T-helper 2 cell (primary cell): ENCODE measurements at regions not wholly inside any gene's neighbourhood (a gene's known extent, or its start where the extent isn't known, plus 50 kb on each side); places are given as distances from the start of the nearest gene placed in this dataset.
A peak's percentile ranks its signal among the peaks of the same experiment; 100 is the strongest.

Source experiments
- DNase-seq, 5 experiments: peaks; one replicate each; pipeline versions ENCODE4 v3.0.0 to v3.0.0-alpha.2; 2012 to 2022

DNA sequence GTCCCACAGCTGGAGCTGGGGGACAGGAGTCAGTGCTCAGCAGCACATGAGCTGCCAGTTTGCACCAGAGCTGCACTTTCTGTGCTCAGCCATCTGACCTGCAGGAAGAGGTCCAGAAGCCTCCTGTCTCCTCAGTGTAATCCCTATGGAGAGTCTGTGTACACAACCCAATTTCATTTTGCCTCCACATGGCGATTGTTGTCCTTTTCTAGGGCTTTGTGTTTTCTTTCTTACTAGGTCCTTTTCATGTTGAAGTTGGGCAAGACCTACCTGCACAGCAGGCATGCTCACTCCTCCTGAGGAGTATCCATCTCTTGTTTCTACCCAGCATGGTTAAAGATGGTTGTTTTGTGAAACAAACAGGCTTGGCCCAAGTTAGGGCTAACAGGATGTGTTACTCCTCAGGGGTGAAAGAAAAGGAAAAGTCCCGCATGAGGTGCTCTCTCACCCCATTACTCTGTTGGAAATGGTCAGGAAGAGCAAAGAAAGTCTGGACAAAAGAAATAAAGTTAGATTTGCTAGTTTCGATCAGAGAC, 273.0 kb downstream of the TMEM167A start:
- no peak for DNase-seq

DNA sequence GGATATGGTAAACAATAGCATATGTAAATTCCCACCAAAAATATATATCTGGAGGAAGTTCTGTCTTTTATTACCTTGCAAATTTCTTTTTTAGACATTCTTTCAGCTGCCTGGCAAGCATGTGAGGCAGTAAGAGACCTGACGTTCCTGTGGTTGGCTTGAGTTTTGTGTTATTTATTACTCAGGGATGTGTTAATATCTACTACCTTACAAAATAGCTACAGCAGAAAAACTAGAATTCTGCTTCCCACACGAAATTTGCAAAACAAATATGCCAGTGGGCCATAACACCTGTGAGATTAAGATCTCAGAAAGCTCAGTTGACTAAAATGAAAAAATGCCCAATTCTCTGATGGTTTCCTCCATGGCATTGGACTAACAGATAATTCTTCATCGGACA, 274.2 kb downstream of the TMEM167A start:
- no peak for DNase-seq

DNA sequence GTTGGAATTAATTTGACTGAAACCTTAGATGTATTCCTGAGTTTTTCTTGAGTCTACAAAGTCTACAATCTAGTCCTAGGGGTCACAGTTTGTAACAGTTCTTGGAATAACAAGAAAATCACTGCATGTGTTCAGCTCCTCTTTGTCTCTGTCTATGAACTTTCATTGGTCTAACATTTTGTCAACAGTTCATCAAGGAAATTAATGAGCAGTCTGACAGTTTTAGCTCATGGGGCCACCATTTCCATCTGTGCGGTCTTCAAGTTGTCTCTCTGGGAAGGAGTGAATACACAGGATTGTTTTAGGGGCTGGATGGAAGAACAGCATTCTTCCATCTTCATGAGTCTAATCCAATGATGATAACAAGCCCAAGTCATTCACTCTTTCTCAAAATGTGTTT, 276.4 kb downstream of the TMEM167A start:
- no peak for DNase-seq

DNA sequence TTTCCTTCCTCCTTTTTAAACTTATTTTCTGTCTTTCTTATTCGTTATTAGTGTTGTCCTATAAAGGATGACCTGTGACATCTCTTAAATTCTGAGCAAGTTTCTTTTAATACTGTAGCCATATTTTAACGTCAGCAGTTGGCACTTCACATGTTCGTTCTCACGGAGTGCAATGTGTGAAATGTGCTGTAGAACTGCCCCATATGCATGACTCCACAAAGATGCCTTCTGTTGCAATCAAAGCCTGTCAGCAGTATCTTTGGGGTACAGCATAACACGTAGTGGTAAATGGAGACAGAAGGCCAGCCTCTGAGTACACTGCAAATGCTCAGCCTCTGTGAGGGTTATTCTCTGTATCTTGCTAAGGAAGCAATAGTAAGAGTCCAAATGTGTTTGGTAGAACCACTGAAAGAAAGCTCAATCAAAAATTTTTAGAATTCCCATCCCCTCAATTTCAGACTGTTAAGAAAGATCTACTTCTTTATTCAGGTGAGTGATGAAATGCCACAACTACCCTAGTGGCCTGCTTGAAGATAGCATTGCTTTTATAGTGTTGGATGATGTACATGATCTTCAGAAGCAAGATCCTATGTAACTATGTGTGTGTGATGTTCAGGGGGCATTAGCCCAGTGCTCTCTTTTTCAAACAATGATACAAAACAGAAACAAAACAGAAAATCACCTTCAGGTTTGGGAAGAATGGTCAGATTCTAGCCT, 277.7 kb downstream of the TMEM167A start:
- no peak for DNase-seq

DNA sequence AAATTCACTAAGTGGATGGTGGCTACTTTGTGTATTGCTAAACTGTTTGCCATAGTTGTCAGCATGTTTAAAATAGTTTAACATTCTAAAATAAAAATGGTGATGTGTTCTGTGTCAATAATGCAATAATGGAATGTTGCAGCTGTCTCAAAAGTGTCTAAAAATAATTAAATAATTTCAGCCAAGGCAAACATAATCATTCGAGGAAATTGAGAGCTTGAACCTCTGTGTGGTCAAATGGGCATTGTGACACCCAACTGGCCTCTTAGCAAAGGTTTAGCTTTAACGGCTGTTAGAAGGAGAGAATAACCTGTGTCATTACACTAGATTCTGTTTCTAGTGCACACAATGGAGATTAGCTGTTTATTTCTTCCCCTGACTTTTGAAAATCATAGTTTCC, 278.5 kb downstream of the TMEM167A start:
- DNase-seq = no peak

DNA sequence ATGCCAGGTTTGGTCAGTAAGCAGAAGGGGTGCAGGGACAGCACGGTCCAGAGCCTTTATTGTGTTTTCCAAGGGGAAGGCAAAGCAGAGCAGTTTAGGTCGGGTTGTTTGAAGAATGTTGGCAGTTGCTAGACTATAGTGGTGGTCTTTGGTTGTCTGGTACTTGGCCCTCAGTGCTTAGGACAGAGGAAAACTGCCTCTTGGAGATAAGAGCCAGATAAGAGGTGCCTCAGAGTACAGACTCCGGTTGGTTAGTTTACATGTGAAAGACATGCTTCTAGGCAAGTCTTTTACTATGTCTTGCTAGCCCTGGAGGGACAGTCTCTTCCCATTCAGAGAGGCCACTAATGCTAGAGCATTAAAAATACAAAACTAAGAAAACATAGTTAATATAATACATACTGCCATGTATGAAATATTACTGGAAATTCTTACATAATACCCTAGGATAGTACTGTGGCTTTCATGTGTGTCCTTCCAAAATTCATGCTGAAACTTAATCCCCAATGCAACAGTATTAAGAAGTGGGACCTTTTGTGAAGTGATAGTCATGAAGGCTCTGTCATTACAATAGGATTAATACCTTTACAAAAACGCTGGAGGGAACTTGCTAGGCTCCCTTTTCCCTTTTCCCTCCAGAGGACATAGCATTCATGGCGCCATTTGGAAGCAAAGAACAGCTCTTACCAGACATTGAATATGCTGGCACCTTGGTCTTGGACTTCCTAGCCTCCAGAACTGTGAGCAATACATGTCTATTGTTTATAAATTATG, 280.4 kb downstream of the TMEM167A start:
- no peak for DNase-seq

DNA sequence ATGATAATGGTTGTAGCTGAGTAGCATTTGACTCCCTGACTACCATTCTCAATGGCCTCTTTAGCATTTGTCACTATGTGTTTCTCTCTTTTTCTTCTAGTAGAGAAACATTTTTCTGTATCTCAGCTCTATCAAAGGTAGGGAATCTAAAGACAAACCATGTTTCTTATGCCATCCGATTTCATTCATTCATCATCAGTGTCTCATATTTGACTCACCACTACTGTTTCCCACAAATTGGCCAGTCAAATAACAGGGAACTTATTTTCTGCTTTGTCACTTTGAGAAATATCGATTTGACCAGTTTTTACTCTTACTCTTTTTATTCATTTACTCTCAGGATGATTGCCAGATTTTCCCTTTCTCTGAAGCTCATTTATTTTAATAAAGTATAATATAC, 282.3 kb downstream of the TMEM167A start:
- DNase-seq = no peak

DNA sequence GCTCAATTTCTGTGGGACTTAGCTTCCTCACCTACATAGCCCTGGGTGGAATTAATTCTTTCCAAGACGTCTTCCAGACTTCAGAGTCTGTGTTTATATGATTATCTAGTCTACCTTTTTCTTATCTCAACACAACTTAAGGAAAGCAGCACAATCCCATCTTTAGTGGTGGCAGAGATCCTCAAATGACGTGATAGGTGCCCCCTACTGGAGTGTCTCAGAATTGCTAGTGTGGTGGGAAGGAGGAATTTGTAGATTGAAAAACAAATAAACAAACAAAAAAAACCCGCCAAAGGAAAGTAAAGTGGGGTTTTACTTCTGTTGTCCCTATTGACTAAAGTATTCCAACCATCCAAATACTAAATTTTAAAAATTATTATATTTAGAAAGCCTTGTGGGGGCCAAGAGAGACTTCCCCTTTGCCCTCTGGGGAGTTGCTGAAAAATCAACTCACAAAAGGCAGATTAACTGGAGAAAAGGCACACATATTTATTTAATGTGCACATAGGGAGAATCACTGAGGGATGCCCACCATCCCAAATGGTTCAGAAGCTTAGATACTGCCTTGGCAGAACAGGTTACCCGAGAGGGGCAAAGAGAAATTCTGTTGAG, 283.3 kb downstream of the TMEM167A start:
- DNase-seq = peak in 4 of 5 experiments; percentile 3 to 37 (median 8)

DNA sequence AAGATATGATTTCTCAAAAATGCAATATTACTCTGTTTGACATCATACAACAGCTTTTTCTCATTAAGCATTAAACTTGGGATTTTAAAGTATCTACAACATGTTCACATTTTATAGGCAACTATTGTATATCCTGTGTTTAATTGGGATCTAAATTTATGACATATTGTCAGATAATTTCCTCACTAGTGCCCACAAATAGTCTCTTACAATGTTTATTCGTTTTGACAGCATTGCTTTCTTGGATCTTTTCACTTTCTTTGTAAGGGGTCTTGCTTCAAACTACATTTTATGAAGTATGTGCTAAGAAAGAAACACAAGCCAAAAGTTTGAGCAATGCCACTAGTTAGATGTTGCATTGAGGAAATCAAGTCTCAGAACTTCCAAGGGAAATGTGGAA, 285.1 kb downstream of the TMEM167A start:
- no peak for DNase-seq

DNA sequence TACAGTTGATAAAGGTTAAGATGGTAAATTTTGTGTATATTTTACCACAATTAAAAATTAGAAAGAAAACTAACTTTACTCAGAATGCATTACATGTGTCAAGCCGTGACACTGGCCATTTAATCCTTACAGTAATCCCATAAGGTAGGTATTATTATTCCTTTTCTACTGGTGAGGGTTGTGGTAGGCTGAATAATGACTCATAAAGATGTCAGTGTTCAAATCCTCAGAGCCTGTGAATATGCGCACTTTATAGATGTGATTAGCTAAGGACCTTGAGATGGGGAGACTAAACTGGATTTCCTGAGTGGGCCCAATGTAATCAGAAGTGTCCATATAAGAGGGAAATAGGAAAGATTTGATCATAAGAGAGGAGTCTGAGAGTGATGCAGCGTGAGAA, 288.1 kb downstream of the TMEM167A start:
- no peak for DNase-seq

DNA sequence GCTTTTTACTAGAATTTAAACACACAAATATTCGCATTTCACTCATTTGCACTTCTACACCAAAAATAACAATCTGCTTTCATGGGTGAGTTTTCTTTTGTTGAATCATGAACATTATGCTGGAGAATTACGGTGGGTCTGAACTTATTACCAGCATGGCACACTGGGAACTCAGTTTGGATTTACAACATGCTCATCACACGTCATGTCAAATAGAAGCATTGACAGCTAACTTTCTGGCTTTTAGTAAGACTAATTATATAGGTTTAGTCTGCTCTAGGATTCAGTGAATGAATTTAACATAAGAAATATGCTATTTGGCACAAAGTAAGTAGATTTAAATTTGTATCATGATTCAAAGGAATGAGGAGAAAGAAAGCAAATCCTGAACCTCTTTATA, 290.4 kb downstream of the TMEM167A start:
- DNase-seq = no peak

DNA sequence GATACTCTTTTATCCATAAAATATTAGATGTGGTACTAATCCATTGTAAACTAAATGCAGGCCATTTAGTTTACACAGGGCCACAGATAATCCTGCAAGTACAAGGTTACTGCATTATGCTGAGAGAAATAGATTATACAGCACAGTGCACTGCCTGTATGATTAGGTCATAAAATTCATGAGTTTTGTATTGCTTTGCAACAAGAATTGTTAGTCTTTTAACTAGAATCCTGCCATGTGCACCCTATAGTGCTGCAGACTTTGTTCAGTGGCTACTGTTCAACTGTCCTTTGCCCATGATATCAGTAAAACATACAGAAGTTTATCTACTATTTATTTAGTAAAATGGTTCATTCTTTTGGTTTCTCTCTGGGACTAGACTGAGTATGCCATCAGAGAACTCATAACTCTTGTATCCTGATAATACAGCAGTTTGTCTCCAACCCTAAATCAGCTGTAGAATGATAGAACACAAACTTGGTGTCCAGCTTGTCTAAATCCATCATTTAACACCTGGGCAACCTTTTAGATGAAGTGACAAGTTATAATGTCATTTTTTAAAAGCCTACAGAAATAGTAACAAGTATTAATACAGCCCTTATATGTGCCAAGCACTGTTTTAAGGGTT, 291.2 kb downstream of the TMEM167A start:
- DNase-seq = no peak

DNA sequence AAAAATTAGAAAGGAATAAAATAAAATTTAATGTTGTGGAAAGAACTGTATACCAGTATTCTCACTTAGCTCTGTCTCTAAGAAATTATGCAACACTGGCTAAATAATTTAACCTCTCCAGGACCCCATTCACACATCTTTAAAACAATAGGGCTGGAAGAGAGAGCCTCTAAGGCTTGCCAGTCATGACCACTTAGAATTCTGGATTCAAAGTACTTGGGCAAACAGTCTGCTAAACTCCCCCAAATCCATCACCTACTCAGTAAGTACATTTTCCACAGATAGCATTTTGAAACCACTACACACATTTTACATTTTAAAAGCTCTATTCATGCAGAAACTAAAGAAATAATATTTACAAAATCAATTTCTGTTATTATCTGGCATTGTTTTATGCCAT, 291.7 kb downstream of the TMEM167A start:
- no peak for DNase-seq

DNA sequence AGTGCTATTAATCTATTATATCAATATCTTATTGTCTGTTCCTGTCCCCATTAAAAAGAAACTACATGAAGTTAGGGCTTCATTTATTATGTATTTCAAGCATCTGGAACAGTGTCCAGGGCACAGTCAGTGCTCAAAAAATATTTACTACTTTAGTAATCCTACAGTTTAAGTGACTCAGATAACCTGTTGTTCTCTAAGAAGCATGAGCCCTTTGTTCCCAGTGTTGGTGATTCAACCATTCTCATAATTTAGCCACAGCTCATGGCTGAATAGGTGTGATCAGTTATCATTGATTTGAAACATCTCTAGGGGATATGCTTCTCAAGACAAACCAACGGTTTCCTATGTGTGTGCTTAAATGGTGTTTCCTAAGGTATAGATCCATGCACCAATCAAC, 292.7 kb downstream of the TMEM167A start:
- DNase-seq = no peak

DNA sequence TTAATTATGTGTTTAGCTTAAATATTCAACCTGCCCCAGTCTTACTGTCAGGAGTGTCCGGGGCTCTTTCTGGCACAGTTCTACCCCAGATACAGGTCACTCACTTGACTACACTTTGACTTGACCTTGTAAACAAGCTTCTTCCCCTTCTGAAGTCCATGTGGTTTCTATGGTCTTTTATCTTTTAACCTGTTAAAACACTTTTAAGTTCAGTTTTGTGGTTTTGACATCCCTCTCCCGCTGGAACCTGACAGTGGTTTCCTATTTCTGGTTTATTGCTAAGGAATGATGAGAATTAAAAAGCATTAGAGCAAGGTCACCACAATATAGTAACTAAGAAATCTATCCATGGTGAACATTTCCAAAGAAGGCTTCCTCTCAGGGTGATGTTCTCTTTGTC, 300.1 kb downstream of the TMEM167A start:
- DNase-seq = no peak

DNA sequence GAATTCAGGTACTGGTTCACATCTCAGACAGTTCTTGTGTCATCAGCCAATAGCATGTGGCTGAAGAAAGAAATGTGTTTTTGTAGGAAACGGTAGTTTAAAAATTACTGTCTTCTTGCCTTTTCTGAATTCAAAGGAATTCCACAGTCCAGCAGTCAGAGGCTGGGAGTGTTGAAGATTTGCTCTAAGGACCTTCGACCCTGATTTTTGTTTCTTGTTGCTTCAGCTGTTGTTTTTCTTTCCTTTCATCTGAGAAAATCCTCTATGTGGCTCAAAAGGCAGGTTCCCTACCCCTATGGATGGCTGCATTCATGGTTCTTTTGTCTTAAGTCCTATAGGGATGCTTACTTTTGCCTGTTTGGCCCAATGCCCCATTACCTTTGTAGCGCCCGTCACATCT, 304.9 kb downstream of the TMEM167A start:
- DNase-seq = no peak

DNA sequence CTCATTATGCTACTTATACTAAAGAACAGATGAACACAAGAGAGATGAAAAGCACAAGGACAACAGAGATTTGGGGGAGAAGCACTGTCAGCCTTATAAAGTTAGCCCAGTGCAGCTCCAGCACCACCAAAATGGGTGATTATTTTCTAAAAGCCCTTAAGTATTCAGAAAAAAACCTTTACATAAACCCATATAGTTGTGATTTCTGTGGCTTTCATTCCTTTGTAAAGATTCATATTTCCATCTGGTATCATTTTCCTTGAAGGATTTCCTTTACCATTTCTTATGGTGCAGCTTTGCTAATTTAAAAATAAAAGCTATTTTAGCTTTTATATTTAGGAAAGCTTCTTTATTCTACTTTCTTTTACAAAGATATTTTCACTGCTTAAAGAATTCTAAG, 311.0 kb downstream of the TMEM167A start:
- no peak for DNase-seq

DNA sequence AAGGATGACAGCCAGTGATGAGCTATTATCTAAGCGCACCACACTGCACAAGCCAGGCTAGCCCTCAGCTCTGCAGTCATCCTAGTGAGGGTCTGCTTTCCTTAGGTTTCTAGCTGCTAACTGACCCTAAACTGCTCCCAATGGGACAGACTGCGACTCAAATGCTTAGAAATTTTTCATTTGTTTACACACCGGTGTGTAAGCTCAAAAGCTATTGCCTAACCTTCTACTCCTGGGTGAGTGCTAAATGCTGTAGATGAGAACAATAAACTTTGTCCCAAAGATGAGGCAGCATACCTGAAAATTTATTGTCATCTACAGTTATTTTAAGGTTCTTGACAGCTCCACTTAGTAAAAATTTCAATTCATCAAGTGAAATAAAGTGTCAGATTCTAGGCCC, 311.4 kb downstream of the TMEM167A start:
- no peak for DNase-seq

DNA sequence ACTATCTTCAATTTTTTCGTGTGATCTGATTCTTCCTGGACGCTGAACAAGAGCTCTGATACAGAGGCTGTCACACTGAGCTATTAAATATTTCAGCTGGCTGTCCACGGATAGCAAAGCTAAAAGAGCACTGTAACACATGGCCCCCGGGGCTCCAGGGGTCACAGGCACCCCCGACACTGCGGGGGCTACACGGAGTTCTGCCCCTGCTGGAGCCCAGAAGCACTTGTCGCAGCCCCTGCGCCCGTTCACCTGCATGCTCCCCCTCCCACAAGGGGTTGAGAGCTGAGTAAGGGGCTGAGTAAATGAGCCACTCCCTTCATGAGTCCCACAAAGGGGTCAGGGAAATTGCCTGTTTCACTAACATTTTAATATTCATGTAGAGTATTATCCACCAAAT, 316.3 kb downstream of the TMEM167A start:
- DNase-seq = no peak

DNA sequence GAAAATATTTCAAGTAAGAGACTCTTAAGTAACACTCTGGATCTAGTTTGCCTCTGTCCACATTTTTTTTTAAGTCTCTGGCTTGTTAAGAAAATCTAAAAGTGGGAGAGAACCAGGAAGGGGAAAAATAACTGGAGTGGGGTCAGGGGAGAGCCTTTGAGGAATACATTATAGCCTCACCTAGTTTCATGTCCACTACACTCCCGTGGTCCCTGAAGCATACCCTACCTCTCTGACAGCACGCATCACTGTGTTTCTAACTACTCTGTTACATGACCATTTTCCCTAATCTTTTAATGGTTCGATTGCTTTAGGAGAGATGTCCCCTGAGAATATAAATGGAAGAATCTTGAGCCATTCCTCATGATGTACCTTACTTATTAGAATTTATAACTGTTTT, 318.3 kb downstream of the TMEM167A start:
- no peak for DNase-seq

DNA sequence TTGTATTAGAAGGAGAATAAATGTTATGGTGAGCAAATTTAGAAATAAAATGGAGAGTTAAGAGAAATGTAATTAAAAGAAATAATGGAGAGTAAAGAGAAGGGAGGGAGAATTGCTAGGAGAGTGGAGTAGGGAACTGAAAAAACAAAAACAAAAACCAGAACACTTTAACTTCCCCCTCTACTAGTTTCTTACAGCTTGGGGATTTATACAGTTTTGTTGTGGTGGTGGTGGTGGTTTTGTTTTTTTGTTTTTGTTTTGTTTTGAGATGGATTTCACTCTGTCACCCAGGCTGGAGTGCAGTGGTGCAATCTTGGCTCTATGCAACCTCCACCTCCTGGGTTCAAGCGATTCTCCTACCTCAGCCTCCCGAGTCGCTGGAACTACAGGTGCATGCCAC, 322.4 kb downstream of the TMEM167A start:
- peak in 1 of 5 experiments; percentile 3 for DNase-seq

DNA sequence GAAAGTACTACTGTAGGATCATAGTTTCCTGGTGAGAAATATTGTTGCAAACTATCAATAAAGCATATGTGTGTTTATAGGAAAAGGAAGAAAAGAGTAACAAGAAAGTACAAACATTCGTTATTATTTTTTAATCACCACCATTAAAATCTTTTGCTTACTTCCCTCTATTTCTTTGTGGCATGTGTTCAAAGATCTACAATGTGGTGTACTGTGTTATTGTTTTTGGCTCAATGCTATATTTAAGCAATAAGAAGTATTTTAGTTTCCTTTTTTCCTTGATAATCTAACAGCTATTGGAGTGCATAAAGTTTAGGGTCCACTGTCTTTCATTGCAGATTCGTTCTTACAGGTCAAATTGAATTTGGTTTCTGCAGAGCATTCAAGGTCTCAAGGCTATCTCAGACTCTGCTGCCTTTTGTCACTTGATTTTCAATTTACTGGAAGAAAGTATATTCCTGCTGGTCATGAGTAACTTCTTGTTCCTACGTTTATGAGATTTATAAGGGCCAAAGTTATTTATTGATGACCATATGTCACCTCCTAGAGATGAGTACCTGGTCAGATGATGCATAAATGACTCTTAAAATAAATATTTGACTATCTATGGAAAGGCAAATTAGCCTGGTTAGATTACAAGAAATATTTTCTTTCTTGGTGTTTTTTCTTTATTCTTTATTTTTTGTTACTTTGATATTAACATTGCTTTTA, 323.0 kb downstream of the TMEM167A start:
- no peak for DNase-seq

DNA sequence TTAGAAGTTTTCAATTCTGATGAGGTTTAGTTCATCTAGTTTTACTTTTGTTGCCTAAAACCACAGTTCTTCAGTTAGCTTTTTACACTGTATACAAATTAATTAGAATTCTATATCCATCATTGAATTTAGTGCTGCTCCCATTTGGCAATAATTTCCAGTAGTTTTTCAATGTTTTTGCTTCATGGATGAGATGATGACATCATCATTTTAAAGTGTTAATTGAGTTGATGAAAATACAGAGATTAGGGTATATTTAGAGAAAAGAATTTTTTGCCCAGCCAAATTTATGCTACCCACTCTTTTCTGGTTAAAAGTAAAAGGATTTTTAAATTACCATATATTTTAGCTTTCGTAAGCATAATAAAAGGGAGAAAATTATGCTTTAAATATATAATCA, 323.8 kb downstream of the TMEM167A start:
- DNase-seq = no peak
